GM12801 (cell line): ENCODE measurements at regions not wholly inside any gene's neighbourhood (a gene's known extent, or its start where the extent isn't known, plus 50 kb on each side); places are given as distances from the start of the nearest gene placed in this dataset.

Experiments
- TF ChIP-seq, protein P1 (sequence below): IDR thresholded peaks from one replicate; pipeline ENCODE4 v1.5.1; 2011; ENCODE audit warnings: control low read depth; ENCODE audit not compliant: insufficient read length; ENCODE audit errors: extremely low read depth

DNA sequence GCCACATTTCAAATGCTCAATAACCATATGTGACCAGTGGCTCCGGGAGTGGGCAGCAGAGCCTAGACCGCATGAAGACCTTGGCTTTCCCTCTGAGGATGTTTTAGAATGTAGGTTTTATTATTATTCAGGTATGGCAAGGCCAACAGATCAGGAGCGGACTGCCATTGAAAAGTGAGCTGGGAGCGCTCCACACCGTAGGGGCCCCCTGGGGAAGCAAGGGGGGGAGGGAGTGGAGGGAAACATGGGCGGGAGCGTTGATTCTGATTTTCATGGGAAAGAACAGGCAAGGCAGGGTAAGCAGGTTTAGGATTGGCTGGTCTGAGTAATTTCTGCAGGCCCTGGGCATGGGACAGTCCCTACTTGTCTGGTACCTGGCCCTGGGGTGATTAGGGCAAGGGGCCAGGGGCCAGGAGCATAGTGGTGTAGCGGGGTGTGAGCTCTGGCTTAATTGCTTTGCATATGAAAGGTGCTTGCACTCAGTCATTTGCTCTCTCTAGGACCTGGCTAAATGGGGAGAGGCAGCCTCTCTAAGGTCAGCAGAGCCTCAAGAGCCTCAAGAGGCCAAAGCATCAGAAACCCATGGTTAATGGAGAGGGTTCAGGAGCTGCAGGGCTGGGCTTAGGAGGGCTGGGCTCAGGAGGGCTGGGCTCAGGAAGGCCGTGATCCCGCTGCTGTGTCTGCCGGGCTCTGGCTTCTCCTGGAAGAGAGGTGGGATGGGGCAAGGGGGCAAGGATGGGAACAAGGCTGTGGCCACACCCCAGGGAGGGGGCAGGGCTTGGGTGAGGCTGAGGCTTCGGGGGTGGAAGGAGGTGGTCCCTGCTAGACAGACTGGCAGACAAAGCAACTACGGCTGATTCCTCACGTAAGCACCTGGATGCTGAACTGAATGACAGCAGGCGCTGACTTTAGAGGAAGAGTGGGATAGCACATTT lies 82.0 kb upstream of the WASF3 start:
- TF ChIP-seq, protein P1, sequence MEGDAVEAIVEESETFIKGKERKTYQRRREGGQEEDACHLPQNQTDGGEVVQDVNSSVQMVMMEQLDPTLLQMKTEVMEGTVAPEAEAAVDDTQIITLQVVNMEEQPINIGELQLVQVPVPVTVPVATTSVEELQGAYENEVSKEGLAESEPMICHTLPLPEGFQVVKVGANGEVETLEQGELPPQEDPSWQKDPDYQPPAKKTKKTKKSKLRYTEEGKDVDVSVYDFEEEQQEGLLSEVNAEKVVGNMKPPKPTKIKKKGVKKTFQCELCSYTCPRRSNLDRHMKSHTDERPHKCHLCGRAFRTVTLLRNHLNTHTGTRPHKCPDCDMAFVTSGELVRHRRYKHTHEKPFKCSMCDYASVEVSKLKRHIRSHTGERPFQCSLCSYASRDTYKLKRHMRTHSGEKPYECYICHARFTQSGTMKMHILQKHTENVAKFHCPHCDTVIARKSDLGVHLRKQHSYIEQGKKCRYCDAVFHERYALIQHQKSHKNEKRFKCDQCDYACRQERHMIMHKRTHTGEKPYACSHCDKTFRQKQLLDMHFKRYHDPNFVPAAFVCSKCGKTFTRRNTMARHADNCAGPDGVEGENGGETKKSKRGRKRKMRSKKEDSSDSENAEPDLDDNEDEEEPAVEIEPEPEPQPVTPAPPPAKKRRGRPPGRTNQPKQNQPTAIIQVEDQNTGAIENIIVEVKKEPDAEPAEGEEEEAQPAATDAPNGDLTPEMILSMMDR: no peak

DNA sequence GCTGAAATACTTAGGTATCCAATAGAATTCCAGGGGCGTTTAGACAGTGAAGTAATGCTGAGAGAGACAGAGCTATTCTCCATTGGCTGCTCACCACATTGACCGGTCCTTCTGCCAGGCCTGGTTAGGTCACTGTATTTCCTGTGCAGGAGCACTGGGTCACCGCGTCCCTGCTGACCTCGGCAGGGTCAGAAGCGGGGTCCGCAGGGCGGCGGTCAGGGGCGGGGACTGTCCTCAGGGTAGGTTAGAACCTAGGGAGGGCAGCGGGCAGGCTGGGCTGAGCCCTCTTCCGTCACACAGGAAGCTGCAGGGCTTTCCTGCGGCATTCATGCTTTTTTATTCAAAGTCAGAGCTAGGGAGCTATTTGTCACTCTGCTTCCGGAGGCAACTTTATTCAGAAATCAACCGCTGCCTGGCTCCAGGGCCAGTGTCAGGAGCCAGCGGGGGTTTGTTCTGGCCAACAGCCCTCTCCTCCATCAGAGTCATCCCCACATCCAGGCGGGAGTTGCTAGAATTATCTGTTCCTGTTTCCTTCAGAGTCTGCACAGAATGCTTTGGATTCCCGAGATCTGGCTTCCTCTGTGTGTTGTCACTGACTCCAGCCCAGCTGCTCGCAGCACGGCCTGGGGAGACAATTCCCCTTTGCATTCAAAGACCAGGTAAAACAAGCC lies 81.2 kb upstream of the WASF3 start:
- TF ChIP-seq, protein P1: no peak

DNA sequence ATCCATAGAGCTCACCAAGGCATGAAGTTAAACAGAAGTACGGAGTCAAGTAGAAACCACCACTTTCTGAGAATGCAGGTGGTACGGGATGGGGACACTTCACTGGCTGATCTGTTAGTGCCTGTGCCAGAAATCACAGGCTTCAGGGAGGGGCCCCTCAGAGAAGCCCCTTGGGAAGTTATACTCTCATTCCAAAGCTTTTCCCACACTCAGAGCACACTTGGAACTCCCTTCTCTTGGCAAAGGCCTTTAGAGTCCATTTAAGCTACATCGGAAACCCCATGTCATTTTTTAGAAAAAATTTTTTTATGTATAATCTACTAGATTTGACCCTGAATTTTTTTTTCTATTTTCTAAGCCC lies 80.7 kb upstream of the WASF3 start:
- TF ChIP-seq, protein P1: no peak

DNA sequence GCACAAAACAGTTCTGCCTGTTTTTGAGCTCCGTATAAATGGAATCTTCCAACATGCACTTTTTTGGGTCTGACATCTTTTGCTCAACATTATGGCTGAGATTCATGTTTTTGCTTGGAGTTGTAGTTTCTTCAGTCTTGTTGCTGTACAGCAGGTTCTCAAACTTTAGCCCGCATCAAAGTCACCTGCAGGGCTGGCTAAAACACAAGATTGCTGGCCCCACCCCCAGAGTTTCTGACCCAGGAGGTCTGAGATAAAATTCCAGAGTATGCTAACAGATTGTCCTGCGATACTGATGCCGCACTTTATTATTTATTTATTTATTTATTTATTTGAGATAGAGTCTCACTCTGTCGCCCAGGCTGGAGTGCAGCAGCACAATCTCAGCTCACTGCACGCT lies 79.8 kb upstream of the WASF3 start:
- TF ChIP-seq, protein P1: no peak

DNA sequence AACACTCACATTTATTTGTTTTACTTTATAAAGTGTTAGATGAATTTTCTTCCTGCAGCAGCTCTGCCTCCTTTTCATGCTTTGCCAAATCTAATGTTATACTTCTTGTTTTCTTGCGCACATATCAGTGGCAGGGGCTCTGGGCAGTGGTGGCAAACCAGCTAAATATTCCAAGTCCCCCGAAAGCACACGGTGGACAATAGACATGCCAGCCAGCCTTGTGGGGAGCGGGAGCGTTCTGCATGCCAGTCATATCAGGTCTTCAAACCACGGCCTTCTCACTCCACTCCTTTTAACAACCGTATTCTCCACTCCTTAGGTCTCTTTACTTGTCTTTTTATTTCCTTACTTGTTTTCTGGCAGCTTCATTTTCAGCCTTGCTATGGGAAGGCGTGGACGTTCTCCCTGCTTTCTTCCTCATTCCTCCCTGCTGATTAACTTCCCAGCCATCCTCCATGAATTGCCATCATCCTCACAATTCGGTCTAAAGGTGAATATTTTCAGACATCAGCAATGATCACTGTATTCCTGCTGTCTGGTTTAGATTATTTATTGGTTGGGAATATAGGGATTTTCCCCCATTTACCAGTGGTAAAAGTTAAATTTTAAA lies 77.1 kb upstream of the WASF3 start:
- TF ChIP-seq, protein P1: no peak

DNA sequence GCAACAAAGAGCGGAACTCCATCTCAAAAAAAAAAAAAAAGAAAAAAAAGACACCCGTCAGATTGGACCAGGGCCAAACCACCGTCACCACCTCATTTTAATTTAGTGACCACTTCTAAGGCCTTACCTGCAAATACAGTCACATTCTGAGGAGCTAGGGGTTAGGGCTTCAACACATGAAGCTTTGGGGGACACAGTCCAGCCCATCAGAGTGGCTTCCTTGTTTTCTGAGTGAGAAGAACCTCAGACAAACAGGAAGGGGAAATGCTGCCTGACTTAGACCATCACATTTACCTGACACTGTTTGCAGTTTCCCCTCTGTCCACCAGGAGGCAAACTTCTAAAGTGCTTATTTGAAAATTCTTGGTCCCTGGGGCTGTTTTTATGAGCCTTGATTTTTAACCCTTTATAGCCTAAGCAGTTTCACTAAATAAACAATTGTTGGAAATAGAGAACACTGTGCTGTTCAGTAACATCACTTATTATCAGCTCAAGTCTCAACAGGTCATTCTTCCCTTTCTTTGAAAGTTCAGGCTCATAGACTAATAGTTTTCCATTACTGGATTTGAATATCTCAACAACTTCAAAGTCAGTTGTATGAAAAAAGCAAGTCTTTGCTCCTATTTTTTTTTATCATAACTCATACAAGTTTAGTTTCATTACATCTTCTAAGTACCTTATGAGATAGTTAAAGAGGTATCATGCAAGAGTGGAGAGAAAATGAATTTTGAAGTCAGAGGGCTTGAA lies 74.9 kb upstream of the WASF3 start:
- TF ChIP-seq, protein P1: peak; percentile 46

DNA sequence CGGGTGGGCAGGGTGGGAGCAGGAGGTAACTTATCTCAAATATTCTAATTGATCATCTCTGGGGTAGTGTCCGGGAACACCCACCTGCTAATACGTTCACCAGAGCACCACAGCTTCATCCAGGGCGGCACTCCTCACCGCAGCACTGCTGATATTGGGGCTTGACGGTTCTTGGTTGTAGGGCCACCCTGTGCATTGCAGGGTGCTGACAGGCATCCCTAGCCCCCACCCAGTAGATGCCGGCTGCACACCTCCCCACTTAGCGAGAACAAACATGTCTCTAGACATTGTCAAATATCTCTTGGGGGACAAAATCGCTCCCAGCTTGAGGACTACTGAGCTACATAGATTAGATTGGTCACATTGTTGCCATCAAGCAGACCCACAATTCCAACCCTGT lies 73.9 kb upstream of the WASF3 start:
- TF ChIP-seq, protein P1: no peak
